ENCODE measurements at regions not wholly inside any gene's neighbourhood (a gene's known extent, or its start where the extent isn't known, plus 50 kb on each side); places are given as distances from the start of the nearest gene placed in this dataset.

DNA sequence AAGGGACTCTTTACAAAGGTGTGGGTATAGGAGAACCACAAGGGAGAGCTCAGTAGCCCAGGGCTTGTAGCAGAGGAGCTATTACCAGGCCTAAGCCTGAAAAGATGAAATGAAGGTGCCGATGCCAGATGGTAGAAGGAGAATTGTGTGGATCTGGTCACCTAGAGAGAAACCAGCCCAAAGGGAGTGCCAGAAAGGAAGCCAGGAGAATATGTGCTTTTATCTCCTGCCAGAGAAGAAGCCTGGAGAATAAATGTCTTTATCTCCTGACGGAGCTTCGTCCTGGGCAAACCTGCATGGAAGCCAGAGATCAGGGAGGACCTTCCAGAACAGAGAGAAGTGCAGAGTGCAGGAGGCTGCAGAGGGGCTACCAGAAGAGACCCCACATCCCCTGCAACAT, 142.6 kb downstream of the MED10 start:
- DNase-seq, result no peak

DNA sequence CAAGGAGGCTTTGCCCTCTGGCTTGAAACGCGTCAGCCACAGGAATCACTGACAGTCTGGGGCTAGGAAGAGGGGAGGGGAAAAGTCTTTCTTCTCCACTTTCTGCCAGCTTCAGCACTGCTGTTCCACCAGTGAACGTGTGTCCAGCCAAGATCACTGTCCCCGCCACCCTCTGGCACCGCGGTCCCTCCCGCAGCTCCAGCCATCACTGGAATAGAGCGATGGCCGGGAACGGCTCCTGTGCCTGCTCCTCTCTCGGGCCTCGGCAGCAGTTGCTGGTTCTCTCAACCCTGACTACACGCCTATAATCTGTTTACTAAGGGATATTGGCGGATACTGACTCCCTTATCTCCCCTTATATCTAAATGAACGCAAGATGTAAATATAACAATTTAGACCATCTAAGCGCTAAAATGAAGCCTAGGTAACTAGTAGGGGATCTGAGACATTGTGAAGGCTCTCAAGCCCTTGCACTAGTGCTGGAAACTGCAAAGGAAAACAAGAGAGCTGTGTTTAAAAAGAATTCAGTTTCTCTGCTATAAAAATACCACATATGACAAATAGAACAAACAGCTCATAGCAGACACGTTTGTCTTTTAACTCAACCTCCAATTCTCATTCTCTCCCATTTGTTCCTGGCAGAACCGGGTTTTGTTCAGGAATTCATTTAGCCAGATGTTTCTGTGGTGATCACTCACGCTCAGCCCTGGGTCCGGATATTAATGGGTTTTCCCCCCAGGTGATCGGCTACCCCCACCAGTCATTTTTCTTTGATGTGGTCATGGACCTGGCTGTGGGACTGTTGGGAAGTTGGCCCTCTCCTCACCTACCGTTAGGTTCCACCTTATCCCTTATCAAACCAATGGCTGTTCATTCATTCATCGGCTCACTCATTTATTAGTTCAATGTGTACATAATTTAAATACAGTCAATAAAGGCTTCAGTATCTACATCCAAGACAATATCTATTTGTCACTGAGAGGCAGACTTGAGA, 149.8 kb downstream of the MED10 start:
- no peak for DNase-seq

DNA sequence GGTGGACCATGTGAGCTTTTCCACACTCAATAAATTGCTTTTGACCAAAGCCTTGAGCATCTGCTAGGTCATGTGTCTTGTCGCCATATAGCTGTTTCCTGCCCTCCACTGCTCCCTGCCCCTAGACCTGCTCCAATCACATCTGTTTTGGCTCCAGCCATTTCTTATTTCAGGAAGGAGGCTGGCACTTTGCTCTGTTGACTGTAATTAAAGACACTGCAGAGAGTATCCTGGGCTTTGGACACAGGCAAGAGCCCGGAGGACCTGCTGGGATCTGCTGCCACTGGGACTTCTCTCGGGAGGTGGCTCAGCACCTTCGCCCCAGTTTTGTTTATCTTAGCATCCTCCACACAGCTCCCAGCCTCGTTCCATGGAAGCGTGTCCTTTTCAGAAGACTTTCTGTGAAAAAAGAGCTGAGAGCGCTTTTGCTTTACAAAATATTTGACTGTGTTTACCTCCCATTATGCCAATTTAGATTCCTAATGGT, 153.2 kb downstream of the MED10 start:
- no peak for DNase-seq

DNA sequence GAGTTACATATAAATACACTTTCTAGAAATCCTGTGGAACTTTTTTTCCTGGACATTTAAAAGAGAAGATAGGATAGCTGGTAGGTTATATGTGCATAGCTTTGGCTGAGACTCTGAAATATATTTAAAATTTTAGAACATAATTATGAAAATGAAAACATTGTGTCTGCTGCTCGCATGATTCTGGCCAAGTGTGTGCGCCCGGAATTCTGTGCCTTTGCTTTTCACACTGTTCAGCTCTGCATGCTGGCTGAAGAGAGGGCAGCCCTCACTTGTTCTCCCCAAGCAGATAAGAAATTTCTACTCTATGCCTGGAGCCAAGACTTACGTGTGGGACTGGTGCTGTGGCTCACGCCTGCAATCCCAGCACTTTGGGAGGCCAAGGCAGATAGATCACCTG, 153.9 kb downstream of the MED10 start:
- DNase-seq, result no peak

DNA sequence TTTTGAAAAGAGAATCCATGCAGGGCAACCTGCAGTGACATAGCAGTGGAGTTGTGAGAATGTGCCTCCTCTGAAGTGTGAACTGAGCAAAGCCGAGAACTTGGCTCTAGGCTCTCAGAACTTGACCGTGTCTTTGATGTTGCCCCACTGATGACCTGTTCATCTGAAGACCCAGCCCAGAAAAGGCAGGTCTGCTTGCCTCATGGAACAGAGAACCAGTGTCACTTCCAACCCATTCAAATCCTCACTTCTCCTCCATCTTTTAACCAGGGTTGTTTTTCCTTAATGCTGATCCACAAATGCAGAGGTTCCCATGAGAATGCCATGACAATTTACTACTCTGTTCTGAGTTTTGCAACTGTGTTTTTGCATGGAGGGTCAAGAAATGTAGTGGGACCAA, 155.4 kb downstream of the MED10 start:
- DNase-seq, result no peak

DNA sequence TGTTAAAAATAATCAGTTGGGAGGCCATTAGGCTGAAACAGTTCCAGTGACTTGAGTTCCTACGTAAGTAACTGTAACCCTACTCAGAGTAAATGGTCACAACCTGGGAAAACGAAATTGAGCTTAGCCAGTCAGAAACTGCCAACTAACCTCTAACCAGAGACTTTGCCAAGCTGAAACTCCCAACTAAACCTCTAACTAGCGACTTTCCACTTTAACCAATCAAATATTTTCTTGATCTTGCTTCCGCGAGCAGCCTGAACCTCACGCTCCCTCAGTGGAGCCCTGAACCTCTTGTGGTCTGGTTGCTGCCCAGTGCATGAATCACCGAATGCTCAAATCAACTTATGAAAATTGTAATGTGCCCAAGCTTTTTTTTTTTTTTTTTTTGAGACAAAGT, 156.2 kb downstream of the MED10 start:
- no peak for DNase-seq

DNA sequence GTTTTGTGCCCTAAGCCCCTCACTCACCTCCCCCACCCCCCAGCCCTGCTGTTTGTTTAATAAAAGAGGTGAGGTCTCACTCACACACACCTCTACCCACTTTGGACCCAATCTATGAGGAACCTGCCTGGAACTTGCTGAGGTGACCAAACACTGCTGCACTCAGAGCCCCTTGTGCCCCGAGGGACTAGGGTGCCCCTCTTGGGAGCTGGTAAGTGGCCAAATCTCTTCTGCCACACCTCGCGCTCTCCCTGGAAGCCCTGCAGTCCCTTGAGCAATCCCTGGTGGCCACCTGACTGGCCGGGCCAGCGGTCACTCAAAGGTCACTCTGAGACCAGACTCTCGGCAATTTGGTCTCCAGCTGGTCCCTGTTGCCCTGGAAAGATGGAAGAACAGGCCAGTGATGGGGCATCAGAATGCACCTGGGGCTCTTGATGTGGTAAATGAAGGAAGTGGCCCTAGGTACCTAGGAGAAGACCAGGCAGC, 157.2 kb downstream of the MED10 start:
- no peak for DNase-seq

DNA sequence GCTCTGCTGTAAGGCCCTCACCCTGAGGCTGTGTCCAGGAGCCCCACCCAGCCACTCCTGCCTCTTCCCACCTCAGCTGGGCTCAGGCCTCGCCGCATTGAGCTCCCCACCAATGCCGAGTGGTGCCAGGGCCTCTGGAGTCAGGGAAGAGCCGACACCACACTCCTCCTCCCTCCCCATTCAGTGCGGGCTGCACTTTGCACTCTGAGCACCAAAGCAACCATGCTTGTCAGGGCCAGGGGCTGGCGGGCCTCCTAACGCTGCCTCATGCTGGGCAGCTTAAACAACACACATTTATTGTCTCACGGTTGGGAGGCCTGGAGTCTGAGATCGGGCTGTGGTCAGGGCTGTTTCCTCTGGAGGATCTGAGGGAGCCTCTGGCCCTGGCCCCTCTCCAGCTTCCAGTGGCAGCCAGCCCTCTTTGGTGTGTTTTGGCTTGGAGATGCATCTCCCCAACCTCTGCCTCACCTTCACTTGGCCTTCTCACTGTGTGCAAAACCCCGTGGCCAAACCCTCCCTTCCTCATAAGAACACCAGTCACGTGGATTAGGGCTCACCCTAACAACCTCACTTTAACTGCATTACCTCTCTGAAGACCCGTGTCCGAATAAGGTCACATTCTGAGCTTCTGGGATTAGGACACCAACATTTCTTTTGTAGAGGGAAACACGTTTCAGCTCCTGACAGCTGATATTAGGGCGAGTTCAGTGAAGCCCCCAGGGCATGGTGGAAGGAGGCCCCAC, 157.8 kb downstream of the MED10 start:
- no peak for DNase-seq

DNA sequence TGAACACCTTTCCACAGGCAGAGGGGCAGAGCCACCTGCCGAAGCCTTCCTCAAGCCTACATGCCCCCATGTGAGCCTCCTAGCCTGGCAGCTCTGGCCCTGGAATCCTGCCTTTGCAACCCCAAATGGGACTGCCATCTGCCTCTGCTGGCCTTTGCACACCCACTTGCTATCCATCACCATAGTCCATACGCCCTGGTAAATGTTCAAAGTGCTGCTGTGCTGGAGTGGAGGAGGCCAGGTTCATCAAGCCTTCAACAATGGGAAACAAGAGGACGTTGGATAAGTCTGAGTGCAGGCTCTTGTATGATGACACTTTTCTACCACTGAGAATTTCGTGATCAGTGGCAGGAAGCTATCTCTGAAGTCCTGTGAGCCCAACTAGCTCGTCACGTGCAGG, 159.8 kb downstream of the MED10 start:
- no peak for DNase-seq

DNA sequence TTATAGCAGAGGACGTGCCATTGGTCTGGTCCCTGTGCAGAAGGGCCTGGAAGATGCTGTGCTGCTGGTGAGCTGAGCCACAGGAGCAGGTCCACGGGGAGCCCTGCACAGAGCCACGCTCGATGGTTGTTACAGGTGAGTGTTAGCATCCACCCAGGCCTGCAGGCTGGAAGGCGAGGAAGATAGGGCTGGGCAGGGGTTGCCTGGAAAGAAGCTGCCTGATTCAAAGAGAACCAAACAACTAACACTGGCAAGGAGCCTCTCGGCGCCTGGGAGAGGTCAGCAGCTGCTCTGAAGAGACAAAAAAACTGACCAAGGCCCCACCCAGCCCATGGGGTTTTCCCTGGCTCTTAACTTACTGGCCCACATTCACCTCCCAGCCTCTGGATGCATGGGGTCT, 160.2 kb downstream of the MED10 start:
- DNase-seq, result no peak

DNA sequence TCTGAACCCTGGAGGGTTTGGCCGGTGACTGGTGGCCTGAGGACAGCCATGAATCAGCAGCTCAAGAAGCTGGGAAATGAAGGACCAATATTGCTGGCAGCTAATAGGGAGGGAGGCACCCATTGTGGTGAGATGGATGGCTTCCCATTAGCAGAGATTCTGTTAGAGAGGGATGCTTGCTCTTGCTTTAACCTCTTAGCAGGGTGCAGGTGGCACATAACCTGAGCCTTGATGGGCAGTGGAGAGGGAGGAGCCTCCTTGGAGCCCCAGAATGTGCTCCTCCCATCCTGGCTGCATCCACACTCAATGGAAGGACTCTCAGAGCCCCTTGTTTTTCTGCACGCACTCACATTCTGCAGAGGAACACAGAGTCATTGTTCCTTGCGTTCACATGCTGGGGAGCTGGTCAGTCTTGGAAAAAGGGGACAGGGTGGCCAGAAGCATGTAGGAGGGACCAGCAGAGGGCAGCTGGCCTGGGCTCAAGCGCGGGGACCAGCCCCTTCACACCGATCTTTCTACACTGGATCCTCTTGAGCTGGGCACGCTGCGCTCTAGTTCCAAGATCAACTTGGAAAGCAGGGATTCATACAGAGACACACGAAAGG, 161.8 kb downstream of the MED10 start:
- no peak for DNase-seq

DNA sequence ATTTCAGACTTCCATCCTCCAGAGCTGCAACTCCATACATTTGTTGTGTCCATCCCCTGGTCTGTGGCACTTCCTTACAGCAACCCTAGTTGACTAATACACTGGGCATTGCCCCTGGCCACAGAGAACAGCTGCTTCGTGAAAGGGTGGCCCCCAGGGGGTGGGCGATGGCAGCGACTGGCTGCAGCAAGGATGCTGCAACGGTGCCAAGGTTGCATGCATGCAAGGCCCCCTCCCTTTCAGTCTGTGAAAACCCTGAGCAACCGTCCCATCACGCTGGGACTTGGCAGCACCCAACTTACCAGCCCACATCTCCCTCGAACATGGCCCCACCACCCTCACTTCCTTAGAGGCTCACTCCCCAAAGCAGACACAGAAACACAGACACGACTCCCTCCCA, 162.5 kb downstream of the MED10 start:
- no peak for DNase-seq

DNA sequence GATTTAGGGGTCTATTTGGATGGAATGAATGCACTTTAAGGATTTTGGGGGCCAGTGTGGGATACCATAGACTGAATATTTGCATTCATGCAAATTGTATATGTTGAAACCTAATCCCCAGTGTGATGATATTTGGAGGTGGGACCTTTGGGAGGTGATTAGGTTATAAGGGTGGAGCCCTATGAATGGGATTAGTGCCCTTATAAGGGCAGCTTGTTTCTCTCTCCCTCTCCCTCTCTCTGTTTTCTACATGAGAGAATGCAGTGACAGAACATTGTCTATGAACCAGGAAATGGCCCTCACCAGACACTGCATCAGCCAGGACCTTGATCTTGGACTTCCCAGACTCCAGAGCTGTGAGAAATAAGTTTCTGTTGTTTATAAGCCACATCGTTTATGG, 166.1 kb downstream of the MED10 start:
- DNase-seq, result no peak

DNA sequence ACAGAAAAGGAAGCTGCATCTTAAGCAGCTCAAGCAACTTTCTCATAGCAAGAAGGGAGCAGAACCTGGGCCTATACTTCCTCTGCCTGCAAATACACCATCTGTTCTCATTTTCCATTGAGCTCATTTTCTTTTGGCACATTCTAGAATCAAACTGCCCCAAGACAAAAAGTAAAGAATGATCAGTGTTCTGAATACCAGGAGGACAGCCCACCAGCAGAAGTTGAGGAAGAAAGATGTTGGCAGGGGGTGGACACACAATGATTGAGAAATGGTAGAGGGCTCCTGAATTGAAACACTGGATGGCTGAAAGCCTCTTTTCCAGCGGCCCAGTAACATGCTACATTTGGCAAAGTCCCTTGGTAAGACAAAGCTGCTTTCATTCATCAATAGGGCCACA, 171.8 kb downstream of the MED10 start:
- no peak for DNase-seq

DNA sequence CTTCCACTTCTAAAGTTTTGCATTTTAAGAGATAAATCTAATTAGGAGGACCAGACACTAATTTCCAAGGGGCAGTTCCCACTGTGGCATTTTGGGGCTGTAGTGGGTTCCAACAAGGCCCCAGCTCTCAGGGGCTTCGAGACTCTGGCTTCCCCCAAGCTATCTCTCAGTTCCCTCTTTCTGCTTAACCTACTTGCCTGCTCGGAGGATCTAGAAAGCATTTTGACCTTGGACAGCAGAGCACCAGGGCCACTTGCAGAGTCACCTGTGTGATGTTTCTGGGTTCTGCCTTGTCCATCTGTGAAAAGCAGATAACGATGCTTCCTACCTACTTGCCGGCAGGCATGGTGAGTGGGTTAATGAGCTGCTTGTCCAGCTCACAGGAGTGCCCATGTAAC, 175.4 kb downstream of the MED10 start:
- no peak for DNase-seq

DNA sequence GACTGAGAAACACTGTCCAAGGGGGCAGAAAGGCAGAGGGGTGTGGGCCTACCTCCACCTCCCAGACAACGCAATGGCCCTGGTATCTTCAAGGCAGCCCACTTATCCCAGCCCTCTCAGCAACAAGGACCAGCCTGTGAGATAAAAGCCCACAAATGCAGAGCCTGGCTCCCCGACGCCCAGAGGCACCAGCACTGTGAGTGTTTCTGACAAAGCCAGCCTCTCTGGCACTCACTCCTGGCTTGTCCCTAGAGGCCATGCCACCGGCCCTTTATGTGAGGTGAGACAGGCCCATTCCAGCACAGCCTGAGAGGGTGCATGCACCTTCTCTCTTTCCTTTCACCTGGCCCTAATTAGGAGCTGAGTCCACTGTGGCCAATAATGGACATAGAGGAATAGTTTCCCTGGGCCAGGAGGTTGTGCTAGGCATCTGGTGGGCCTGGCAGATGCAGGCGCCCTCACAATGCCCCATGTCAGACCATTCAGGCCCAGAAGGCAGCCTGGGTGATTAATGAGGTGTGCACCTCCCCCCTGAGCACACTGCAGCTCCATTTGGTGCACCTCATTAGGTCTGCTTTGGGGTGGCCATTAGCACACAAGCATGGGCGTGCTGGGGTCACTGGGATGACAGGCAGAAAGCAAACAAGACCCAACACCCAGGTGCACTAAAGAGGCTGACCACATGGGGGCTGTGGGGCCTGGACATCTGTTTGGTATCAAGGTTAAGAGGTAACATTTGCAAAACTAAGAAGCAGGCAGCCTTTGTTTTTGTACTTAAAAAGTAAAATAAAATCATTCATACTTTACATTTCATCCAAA, 176.0 kb downstream of the MED10 start:
- DNase-seq, result no peak

DNA sequence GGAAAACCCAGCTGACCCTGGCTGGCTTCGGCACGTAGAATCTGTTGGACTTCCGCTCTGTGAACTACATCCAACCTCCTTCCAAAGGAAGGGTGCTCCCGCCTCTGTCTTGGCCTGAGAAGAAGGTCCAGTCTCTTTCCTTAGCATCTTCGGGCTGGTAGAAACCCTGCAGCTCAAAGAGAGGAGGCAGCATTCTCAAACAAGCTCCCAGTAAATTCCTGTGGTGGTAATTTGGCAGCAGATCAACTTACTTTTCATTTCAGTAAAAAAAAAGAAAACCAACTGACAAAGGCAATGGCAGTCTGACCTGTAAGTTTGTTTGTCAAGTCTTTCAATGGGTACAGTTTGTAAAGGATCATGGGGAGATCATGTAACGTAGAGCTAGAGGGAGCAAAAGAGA, 176.7 kb downstream of the MED10 start:
- DNase-seq, result no peak

DNA sequence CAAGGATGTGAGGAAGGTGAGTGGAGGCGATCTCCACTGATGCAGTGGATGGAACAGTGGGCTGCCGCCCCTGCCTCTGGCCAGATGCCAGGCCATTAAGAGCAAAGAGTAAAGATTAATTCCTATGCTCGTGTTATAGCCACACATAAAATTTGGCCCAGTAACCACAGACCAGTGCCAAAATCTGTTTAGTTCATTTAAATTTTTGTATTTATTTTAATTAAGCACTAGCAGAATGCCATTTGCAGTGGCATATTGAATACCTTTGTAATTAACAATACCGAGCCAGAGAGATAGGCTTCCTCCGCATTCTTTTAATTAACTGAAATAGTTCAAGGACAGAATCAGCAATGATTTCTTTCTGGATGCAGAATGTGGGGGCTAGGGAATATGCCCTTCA, 179.8 kb downstream of the MED10 start:
- no peak for DNase-seq

DNA sequence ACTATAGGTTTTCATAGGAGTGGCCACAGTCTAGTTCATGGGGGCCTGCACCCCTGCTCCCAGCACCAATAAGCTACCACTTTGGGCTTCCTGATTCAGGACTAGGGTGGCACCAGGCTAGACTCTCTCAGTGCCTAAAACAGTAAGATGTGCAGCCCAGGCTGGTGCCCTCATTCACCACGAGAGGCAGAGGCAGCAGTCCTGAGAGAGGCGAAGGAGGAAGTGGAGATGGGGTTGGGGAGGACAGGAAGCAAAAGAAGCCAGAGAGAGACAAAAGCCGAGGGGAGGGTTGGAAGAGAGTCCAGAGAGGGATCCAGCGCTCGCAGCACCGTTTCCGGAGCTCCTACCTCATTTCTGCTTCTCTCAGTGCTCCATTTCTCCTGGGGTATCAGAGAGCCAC, 180.9 kb downstream of the MED10 start:
- DNase-seq, result no peak

DNA sequence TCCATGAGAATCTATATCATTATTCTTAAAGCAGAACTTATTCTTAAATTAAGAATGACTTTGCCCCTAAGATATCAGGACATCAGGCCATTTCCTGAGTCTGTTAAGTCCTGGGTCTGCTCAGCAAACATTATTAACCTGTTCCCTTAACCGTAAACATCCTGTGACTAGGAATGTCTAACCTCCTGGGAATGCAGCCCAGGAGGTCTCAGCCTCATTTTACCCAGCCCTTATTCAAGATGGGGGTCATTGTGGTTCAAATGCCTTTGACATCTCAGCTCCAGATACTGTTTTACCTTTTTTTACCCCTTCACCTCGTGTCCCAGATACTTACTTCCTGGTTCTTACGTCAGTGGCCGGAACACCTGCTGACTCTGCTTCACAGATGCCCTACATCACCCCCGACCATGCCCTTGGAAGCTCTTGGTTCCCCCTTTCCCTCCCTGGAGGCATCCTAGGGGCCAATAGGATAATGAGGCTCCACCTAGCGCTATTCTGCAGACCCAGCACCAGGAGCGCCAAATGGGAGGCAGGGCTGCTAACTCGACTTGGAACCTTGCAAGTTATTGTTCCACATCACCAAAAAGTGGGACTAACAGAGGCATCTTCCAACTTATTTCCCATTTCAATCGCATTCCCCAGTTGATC, 182.5 kb downstream of the MED10 start:
- no peak for DNase-seq

DNA sequence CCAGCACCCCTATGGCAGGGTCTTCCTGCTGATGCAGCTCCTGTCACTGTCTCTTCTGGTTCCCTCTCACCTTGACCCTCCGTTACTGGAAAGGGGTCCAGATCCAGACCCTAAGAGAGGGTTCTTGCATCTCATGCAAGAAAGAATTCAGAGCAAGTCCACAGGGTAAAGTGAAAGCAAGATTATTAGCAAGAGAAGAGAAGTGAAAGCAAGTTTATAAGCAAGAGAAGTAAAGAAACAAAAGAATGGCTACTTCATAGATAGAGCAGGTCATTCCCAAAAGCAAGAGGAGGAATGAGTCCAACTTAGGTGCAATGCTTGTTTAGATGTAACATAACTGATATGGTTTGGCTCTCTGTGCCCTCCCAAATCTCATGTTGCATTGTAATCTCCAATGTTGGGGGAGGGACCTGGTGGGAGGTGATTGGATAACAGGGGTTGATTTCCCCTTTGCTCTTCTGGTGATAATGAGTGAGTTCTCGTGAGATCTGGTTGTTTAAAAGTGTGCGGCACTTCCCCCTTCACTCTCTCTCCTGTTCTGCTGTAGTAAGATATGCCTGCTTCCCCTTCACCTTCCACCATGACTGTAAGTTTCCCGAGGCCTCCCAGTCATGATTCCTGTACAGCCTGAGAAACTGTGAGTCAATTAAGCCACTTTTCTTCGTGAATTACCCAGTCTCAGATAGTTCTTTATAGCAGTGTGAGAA, 183.3 kb downstream of the MED10 start:
- DNase-seq, result no peak

Data from NCI-H1694 treated with DMSO at 0.1 percent for 48 hours (cell line).